COLO668 (cell line): ENCODE measurements at regions not wholly inside any gene's neighbourhood (a gene's known extent, or its start where the extent isn't known, plus 50 kb on each side); places are given as distances from the start of the nearest gene placed in this dataset.

Source experiments
- DNase-seq: peaks from one replicate; lab custom pipeline; 2025; ENCODE audit not compliant: unreplicated experiment; lab: John Stamatoyannopoulos, UW

DNA sequence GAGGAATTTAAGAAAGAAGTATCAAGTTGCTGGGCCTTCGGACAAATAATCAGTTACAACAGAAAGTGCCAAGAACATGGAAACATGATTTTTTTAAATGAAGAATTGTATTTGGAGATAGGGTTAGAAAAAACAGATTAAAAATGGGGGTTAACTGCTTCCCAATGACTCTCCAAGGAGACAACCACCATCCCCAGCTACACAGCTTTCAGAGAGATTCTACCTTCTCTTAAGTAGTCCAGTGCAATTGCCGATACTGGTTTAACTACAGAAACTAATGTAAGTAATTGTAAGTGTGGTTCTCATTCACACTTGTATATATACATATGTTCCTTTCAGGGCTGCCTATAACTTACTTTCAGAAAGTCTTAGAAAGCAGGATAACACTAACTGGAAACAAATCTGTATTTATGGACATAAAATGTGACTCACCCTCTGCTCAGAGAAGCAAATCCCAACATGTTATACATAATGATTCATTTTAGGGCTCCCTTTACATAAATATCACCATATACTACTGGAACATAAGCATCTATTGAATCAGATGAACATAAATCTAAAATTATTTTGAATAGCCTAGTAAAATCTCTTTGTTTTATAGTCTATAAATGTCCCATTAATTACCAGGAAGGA is 248.9 kb upstream of the UGT8 start:
- DNase-seq, result no peak

DNA sequence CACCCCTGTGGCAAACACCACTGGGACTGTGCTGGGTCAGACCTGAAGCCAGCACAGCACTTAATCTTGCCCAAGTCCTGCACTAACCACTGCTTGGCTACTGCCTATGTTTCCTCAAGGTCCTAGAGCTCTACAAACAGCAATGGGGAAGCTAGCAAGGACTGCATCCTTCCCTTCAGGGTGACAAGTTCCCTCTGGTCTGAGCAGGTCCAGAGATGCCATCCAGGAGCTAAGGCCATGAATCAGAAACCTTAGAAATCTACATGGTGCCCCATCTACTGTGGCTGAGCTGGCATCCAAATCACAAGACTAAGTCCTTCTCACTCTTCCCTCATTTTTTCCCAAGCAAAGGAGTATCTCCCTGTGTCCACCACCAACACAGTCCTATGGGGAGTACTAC is 239.7 kb upstream of the UGT8 start:
- no peak for DNase-seq

DNA sequence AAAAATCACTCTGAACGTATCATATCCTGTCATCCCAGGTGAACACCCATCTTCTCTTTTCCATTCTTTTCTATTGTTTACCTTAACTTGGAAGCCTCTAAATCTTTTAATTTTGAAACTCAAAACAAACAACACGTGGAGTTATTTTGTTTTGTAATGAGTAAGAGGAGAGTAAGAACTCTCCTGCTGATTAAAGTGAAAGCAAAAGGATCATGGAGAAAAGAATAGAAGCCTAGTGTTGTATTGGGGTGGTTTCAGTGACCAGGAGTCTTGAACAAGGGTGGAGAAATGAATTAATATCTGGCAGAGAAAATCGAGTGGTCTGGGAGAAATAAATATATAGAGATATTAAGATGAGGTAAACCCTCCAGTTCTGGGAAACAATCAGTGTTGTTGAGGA is 237.4 kb upstream of the UGT8 start:
- DNase-seq, result no peak

GRCh38 chr4:114364857-114365256 is 233.8 kb upstream of the UGT8 start:
- DNase-seq, result no peak

- no peak for DNase-seq
Measured at GRCh38 chr4:114365591-114365990, 233.0 kb upstream of the UGT8 start.

DNA sequence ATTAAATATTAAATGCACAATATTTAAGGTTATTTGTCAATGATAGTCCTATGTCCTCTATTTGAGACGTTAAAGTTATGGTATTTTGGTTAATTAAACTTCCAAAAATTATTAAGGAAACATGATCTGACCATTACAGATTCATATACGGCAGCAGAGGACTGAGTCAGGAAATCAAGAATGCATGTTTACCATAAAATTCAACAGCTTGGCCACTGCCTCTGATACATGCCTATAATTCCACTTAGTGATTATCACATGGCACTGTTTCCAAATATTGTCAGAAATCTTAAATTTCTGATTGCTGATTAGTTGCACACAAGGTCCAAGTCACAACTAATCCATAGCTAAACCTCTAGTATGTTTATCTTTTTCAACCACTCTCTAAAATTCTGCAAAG is 232.2 kb upstream of the UGT8 start:
- DNase-seq, result no peak

- DNase-seq, result no peak
Measured at GRCh38 chr4:114368751-114369150, 229.9 kb upstream of the UGT8 start.

DNA sequence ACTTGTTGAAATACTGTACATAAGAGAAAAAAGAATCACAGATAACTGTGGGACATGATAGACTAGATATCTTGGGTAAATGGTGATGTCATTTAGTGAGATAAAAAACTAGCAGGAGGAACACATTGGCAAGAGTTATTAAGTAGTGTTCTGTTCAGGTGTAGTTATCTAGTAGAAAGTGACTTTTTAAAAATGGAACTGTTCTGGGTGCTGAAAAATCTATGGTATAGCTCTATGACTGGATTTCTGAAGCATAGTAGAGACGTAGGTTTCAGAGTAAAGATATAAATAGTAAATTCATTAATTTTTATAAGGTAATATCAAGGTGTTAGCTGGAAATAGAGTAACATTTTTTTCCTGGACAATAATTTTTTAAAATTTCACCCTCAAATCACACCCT is 225.1 kb upstream of the UGT8 start:
- DNase-seq, result no peak

DNA sequence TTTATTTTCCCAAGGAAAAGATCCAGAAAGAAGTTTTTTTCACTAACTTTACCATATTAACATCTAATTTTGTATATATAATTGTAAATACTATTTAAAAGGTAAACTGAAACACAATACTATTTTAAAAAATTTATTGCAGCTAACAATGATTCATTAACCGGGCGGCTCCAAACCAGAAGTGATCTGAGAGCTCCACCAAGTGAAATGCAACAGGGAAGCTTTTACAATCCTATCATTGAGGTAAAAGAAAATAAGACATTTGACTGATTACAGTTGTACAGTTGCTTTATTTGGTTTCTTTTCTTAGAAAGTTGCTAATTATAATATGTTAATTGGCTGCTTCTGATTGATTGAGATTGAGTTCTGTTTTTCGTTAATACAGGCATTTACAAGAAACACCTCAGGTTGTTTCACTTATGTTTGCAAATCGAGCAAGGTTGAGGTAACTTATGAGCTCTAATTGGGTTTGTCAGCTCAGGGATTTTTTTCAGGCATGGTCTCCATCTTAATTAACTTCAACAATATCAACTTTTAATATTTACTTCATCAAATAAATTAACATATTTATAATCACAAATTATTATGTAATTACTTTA is 220.2 kb upstream of the UGT8 start:
- no peak for DNase-seq

DNA sequence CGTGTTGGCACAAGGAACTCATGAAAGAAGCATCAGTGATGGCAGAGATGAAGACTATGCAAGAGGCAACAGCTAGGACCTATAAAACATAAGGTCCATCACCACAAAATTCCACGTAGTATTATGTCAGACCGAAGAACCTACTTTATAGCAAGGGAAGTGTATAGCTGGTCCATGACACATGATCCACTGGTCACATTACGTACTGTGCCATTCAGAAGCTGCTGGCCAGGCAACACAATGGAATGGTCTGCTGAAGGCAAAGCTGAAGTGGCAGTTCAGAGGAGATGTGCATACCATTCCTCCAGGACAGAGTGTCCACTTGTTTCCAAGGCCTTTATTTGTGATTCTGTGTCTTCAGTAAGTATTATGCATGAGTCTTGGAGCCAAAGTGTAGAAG is 215.5 kb upstream of the UGT8 start:
- no peak for DNase-seq

GRCh38 chr4:114383721-114384120 is 214.9 kb upstream of the UGT8 start:
- no peak for DNase-seq

DNA sequence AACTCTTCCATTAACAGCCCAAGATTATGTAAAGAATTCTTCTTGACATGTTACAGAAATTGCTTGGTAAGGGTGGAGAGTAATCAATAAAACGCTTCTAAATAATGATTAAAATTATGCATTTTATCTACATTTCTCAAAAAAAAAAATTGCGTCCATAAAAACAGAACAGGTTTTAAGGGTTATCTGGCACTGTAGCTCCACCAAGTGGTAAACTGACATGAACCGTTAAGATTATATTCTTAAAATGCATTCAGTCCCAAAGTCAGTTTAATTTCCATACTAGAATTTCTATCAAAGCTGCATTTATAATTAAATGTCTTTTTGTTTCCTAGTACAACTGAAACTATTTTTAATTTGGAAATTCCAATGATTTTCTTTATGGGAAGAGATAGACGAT is 214.0 kb upstream of the UGT8 start:
- DNase-seq, result no peak

- no peak for DNase-seq
Measured at GRCh38 chr4:114385195-114385985, 213.2 kb upstream of the UGT8 start.

GRCh38 chr4:114386637-114387233 is 211.9 kb upstream of the UGT8 start:
- DNase-seq, result peak; percentile 9

- no peak for DNase-seq
Measured at GRCh38 chr4:114389070-114389685, 209.4 kb upstream of the UGT8 start.

GRCh38 chr4:114393295-114394038 is 205.1 kb upstream of the UGT8 start:
- DNase-seq, result no peak

DNA sequence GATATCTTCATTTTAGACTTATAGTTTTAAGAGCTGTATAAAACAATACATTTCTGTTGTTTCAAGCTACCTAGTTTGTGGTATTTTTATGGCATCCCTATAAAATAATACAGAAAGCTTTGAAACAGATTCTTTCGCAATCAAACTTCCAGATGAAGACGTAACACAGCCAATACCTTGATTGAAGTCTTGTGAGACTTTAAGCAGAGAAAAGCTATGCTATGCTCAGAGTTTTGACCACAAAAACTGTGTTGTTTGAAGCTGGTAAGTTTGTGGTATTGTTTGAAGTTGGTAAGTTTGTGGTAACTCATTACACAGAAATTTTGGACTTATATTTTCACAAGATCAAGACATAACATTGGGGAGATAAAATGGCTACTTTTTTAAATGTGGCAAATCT is 201.8 kb upstream of the UGT8 start:
- DNase-seq, result no peak

- no peak for DNase-seq
Measured at GRCh38 chr4:114398410-114398809, 200.2 kb upstream of the UGT8 start.

GRCh38 chr4:114399105-114399504 is 199.5 kb upstream of the UGT8 start:
- no peak for DNase-seq

DNA sequence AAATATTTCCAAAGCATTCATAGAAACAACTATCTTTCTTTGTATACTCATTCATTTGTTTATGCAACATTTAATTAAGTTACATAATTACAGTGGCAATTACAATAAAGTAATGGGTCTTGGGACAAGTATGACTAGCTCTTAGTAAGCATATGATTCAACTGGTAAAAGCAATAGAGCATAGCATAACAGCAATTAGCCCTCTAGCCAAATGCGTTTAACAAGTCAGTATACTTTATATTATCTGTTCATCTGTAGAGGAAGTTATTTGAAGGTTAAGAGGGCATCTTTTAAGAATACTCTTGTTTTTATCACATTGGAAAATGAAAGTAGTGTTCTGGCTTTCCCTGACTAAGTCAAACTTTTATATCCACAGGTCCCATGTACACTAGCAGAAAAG is 198.1 kb upstream of the UGT8 start:
- no peak for DNase-seq

- no peak for DNase-seq
Measured at GRCh38 chr4:114401483-114401882, 197.1 kb upstream of the UGT8 start.
